ENCODE measurements at regions not wholly inside any gene's neighbourhood (a gene's known extent, or its start where the extent isn't known, plus 50 kb on each side); places are given as distances from the start of the nearest gene placed in this dataset.

- H3K4me1 ChIP-seq (replicated peaks in 1 of 2; ENCODE audit: control insufficient read depth in 2 of 2, insufficient read depth in 2 of 2, low read length in 2 of 2): no peaks in the 10 kb centered on the region
- H3K27me3 ChIP-seq (ENCODE audit: control insufficient read depth in 2 of 2, insufficient read depth in 2 of 2, low read length in 2 of 2): no peaks in the 10 kb centered on the region
- H3K9me3 ChIP-seq (replicated peaks; ENCODE audit: control insufficient read depth, insufficient read depth, low read depth, low read length): no peaks in the 10 kb centered on the region
- H2AFZ ChIP-seq (ENCODE audit: low read depth, low read length): no peak overlapping the region
- TF ChIP-seq BCL6 (CRISPR knock-in tag; IDR thresholded peaks at IDR 0.05) (no peak), SUPT5H (IDR thresholded peaks at IDR 0.05) (no peak), ZNF431 (CRISPR knock-in tag; IDR thresholded peaks at IDR 0.05) (no peak), GTF3C2 (IDR thresholded peaks at IDR 0.05; ENCODE audit: borderline replicate concordance, extremely low read depth, insufficient read length) (no peak), ZNF449 (CRISPR knock-in tag; IDR thresholded peaks at IDR 0.05) (no peak), CBX8 (IDR thresholded peaks at IDR 0.05; ENCODE audit: borderline replicate concordance, extremely low read depth, low read depth, low read length, poor library complexity, severe bottlenecking) (no peak), SMAD3 (CRISPR knock-in tag; conservative IDR thresholded peaks at IDR 0.05) (no peak), HDAC6 (IDR thresholded peaks at IDR 0.05; ENCODE audit: low read depth, low read length) (no peak), MIER1 (IDR thresholded peaks at IDR 0.05; ENCODE audit: low read depth) (no peak), TAF9B (IDR thresholded peaks at IDR 0.05; ENCODE audit: partially characterized antibody) (no peak), CXXC5 (CRISPR knock-in tag; IDR thresholded peaks at IDR 0.05) (no peak), ZNF436 (CRISPR knock-in tag; IDR thresholded peaks at IDR 0.05) (no peak), PHF21A (IDR thresholded peaks at IDR 0.05; ENCODE audit: borderline replicate concordance, low read depth) (no peak)
- ChIA-PET POLR2A (no interaction called here), CTCF (ENCODE audit: low intra/inter-chr PET ratio) (no interaction called here)
- in situ Hi-C loops (cut with MboI): no loop called here
- no TSS peak for BruUV-seq (replicated peaks)
- no peaks in the 10 kb centered on the region for H3K79me2 ChIP-seq (ENCODE audit: control insufficient read depth, insufficient read depth, low read length)
- DNase-seq (ENCODE audit: extremely low read depth in 1 of 4, low spot score in 3 of 4) (no peak), FAIRE-seq (no peak), ATAC-seq (no peak)
- H3K9me1 ChIP-seq (ENCODE audit: control insufficient read depth, insufficient read depth, low read length): no peaks in the 10 kb centered on the region
- intact Hi-C loops (cut with micrococcal nuclease): no loop called here
- 0% methylated on average over 1 of the region's 1 CpG for WGBS (ENCODE audit: insufficient coverage, low coverage, missing lambda C conversion rate)
- no peak overlapping the region for H3K4me2 ChIP-seq (ENCODE audit: insufficient read depth, low read length)
- no peak overlapping the region for H3K9ac ChIP-seq (ENCODE audit: insufficient read depth in 1 of 2, low read depth in 2 of 2, low read length in 2 of 2)
- H4K20me1 ChIP-seq (replicated peaks; ENCODE audit: control insufficient read depth, insufficient read depth, low read length): no peaks in the 10 kb centered on the region
- no peak overlapping the region for H3K27ac ChIP-seq (ENCODE audit: extremely low read depth, low read depth, low read length)
- H3K4me3 ChIP-seq: no peak overlapping the region
- H3K36me3 ChIP-seq (ENCODE audit: control insufficient read depth, insufficient read depth, low read length): no peaks in the 10 kb centered on the region
Measured at GRCh38 chr4:170145120-170145519, 55.4 kb upstream of the AADAT start.

Measured in K562 (cell line).